Brain microvascular endothelial cell (primary cell): ENCODE measurements at regions not wholly inside any gene's neighbourhood (a gene's known extent, or its start where the extent isn't known, plus 50 kb on each side); places are given as distances from the start of the nearest gene placed in this dataset.

ENCODE experiments used
- DNase-seq: peaks from one replicate; pipeline ENCODE4 v3.0.0-alpha.2; 2020
- H3K27ac ChIP-seq: fragments of 250-450 bp; sonication (Bioruptor Pico); 2 replicates; pipeline ENCODE4 v1.5.1; 2020; ENCODE audit warnings: mild to moderate bottlenecking, moderate library complexity
- H3K27me3 ChIP-seq: fragments of 250-450 bp; sonication (Bioruptor Pico); replicated peaks from 2 replicates; pipeline ENCODE4 v1.5.1; 2020; ENCODE audit warnings: mild to moderate bottlenecking
- H3K36me3 ChIP-seq: fragments of 250-450 bp; sonication (Bioruptor Pico); replicated peaks from 2 replicates; pipeline ENCODE4 v1.5.1; 2020; ENCODE audit warnings: mild to moderate bottlenecking
- H3K4me3 ChIP-seq: 2 replicates; pipeline ENCODE4 v1.5.1; 2011; ENCODE audit warnings: low read depth, mild to moderate bottlenecking, control low read depth, low read length, moderate library complexity
- in situ Hi-C: cut with HindIII; loops from 2 replicates; pipeline ENCODE4 v1.10.0; 2017; ENCODE audit warnings: low sequenced_read_pairs, low pct_ligation_motif_present
- TF ChIP-seq, protein P1 (sequence below): IDR thresholded peaks from 2 replicates; pipeline ENCODE4 v1.5.1; 2011; ENCODE audit warnings: low read depth, mild to moderate bottlenecking, moderate library complexity, low read length, control low read depth, inconsistent platforms; ENCODE audit errors: missing control alignments

- H3K36me3 ChIP-seq, result no peaks in the 10 kb centered on the region
- no peak overlapping the region for H3K4me3 ChIP-seq
- no peaks in the 10 kb centered on the region for H3K27me3 ChIP-seq
- H3K27ac ChIP-seq, result no peak overlapping the region
- in situ Hi-C loops, result no loop called here
- TF ChIP-seq, protein P1, sequence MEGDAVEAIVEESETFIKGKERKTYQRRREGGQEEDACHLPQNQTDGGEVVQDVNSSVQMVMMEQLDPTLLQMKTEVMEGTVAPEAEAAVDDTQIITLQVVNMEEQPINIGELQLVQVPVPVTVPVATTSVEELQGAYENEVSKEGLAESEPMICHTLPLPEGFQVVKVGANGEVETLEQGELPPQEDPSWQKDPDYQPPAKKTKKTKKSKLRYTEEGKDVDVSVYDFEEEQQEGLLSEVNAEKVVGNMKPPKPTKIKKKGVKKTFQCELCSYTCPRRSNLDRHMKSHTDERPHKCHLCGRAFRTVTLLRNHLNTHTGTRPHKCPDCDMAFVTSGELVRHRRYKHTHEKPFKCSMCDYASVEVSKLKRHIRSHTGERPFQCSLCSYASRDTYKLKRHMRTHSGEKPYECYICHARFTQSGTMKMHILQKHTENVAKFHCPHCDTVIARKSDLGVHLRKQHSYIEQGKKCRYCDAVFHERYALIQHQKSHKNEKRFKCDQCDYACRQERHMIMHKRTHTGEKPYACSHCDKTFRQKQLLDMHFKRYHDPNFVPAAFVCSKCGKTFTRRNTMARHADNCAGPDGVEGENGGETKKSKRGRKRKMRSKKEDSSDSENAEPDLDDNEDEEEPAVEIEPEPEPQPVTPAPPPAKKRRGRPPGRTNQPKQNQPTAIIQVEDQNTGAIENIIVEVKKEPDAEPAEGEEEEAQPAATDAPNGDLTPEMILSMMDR, result no peak
- DNase-seq, result no peak
Measured at GRCh38 chr18:6677086-6677485, 52.4 kb upstream of the ARHGAP28 start.

GRCh38 chr18:6679201-6679600, 50.3 kb upstream of the ARHGAP28 start:
- no peaks in the 10 kb centered on the region for H3K27me3 ChIP-seq
- no peak for DNase-seq
- H3K27ac ChIP-seq, result no peak overlapping the region
- H3K36me3 ChIP-seq, result no peaks in the 10 kb centered on the region
- in situ Hi-C loops, result no loop called here
- no peak overlapping the region for H3K4me3 ChIP-seq
- TF ChIP-seq, protein P1, result no peak
